Omental fat pad (tissue), 3 donors: ENCODE measurements at regions not wholly inside any gene's neighbourhood (a gene's known extent, or its start where the extent isn't known, plus 50 kb on each side); places are given as distances from the start of the nearest gene placed in this dataset.

Experiments
- ATAC-seq: fragments of 150-250 bp; one replicate; pipeline ENCODE4 v1.9.1; 2016; ENCODE audit warnings: mild to moderate bottlenecking, moderate library complexity; ENCODE audit not compliant: low FRiP score
- DNase-seq: peaks from one replicate; pipeline ENCODE4 v3.0.0-alpha.2; 2019; ENCODE audit warnings: low spot score
- CTCF ChIP-seq, 3 donors: fragments of 450-650 bp; IDR thresholded peaks; one replicate each; pipeline ENCODE4 v1.5.1; 2016 to 2017; ENCODE audit warnings: antibody characterized with exemption in 3 of 3, mild to moderate bottlenecking in 3 of 3, moderate library complexity in 2 of 3

DNA sequence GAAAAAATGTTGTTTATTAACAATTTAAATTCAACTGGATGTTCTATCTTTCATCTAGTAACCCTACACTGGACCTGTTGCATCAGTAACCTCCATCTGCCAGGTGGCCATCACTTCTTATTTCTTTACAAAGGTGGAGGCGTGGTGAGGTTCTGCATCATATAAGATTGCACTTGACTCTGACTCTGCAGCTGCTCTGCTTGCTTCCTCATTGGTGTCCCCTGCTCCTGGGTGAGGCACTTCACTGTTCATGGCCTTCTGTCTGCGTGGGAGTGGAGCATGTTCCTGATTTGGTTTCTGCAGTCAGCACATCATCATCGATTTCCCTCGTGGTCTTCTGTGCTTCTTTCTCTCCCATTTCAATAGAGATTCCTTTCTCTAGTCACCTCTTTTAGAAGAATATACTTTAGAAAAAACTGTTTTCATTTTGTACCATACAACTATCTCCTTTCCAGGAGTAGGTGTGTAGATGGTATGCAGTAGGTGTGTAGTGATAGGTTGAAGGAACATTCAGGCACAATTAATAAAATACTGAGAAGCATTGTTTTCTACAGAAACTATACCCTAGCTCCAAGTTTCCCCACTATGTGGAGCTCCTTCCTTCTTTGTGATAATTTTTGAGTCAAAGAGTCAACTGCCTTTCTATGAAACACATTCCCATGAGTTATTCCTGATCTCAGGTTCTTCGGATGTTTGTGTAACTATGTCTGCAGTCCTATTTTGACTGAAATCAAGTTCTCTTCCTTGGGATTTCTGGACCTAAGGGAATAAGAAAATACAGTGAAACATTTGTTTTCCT is 231.7 kb upstream of the CNTNAP2 start:
- ATAC-seq (no peak), DNase-seq (no peak)
- TF ChIP-seq CTCF (IDR thresholded peaks at IDR 0.05), result no peak

- no peak for ATAC-seq
- TF ChIP-seq CTCF (IDR thresholded peaks at IDR 0.05), result no peak
Observed at GRCh38 chr7:145876376-145876775, 240.2 kb upstream of the CNTNAP2 start.

GRCh38 chr7:145875267-145875666 is 241.3 kb upstream of the CNTNAP2 start:
- ATAC-seq (no peak), DNase-seq (no peak)
- TF ChIP-seq CTCF (IDR thresholded peaks at IDR 0.05), result no peak

More at GRCh38 chr7:145876376-145876775, 240.2 kb upstream of the CNTNAP2 start:
- no peak for DNase-seq

- DNase-seq, result no peak
- TF ChIP-seq CTCF (IDR thresholded peaks at IDR 0.05), result no peak
- ATAC-seq, result no peak
Observed at GRCh38 chr7:145868935-145869334, 247.7 kb upstream of the CNTNAP2 start.

GRCh38 chr7:145862212-145862611 is 254.4 kb upstream of the CNTNAP2 start:
- DNase-seq (no peak), ATAC-seq (no peak)
- TF ChIP-seq CTCF (IDR thresholded peaks at IDR 0.05), result no peak

GRCh38 chr7:145860809-145861208 is 255.8 kb upstream of the CNTNAP2 start:
- no peak for TF ChIP-seq CTCF (IDR thresholded peaks at IDR 0.05)
- ATAC-seq (no peak), DNase-seq (no peak)

DNA sequence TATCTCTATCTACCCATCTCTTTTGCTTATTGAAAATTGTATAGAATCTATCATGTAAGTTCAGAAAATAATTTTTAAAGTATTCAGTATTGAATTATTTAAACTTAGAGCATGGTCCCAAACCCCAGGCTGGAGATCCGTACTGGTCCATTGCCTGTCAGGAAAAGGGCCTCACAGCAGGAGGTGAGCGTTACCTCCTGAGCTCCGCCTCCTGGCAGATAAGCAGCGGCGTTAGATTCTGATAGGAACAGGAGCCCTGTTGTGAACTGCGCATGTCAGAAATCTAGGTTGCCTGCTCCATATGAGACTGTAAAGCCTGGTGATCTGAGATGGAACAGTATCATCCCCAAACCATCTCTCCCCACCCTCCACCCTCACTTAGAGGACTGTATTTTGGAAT is 266.0 kb upstream of the CNTNAP2 start:
- TF ChIP-seq CTCF (IDR thresholded peaks at IDR 0.05), result no peak
- DNase-seq (no peak), ATAC-seq (no peak)
